DMS 273 (cell line): ENCODE measurements at regions not wholly inside any gene's neighbourhood (a gene's known extent, or its start where the extent isn't known, plus 50 kb on each side); places are given as distances from the start of the nearest gene placed in this dataset.
"Not testable (repeated sequence)": the region's sequence is repeated elsewhere in the genome, so short reads cannot be mapped to it uniquely, and the experiment has no call there.

ENCODE experiments used
- DNase-seq: peaks from one replicate; lab custom pipeline; 2025; ENCODE audit not compliant: unreplicated experiment; lab: John Stamatoyannopoulos, UW

DNA sequence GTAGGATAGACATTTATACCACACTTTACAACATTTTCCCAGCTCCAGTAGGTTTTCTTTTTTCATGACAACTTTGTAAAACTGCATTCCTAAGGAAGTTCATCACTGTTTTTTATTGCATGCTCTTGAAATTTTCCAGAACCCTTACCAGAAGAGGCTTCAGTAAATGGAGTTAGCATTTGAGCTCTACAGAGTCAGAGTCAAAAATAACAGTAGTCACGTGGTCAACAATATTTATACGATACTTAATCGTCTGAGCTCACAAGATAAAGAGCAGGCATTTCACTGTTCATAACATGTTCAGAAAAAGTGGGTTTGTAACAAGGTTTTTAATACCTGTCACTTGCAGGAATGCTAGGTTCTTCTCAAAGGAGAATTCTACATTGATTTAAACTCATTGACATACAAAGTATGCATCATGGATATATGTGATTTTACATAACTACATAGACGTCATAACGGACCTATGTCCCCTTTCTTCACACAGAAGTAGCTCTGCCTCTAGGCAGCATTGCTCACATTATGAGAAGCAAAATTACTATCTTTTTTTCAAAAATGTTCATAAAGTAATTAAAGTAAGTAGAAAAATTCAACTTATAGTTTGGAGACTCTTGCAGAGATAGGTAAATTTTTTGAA lies 187.0 kb upstream of the COL3A1 start:
- DNase-seq = no peak

DNA sequence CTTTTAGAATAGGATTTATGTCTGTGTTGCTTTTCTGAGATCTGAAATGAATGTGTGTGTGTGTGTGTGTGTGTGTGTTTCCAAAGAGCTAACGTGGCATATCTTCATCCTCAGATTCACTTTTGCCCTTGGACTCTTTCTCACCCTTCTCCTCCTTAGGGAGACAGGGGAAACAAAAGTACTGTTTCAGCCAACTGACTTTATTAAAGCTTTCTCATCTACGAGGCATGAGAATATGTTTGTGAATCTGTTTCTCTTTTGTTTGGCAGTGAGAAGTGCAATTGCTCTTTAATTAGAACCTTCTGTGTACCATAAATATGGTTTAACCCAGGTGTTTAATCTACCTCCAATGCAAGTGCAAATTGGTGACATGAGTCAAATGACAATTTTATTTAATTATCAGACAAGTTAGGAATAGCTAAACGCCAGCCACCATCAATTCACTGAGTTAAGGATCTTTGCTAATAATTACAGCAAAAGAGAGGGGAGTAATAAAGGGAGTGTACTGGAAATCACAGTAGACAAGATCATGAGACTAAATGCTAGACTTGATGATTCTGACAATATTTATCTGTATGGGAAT lies 186.4 kb upstream of the COL3A1 start:
- DNase-seq = no peak

DNA sequence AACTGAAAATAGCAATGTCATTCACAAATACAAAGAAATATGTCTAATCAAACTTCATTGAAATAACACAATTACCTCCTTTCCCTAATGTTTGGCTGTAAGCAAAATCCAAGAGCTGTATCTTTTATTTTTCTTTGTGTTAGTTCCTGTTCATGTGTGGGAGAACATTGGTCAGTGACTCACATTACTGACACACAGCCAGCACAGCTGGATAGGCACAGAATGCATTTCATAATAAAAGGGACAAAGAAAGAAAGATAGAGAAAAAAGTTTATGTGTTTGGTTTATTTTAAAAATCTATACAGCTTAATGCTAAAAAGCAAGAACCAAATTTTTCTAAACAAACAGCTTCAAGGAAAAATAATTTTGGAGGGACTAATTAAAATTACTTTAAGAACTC lies 185.6 kb upstream of the COL3A1 start:
- DNase-seq = peak; percentile 9

DNA sequence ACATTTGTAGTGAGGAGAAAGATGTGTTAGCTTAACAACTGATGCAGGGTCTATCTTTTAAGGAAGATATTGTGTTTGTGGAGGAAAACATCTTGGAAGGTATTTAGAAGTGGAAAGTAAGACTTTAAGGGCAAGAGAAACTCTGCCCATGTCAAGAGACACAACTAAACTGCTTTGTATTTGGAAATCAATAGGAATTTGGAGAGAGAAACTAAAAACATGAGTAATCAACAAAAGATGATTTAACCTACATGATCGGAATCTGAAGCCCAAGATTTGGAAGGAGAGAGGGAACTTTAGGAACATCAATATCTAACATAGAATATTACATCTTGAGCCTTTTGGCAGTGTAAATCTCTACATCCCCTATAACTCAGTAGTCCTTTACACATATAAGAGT lies 184.2 kb upstream of the COL3A1 start:
- DNase-seq = no peak

DNA sequence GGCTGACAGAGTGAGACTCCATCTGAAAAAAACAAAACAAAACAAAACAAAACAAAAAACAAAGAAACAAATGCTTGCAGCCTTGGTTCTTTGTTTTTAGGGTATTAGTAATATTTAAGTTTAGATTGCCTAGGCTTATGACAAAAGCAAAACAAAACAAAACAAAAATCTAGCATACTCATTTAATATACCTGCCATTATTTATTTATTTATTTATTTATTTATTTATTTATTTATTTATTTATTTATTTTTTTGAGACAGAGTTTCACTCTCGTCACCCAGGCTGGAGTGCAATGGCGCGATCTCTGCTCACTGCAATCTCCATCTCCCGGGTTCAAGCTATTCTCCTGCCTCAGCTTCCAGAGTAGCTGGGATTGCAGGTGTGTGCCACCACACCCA lies 179.7 kb upstream of the COL3A1 start:
- not testable (repeated sequence) for DNase-seq

DNA sequence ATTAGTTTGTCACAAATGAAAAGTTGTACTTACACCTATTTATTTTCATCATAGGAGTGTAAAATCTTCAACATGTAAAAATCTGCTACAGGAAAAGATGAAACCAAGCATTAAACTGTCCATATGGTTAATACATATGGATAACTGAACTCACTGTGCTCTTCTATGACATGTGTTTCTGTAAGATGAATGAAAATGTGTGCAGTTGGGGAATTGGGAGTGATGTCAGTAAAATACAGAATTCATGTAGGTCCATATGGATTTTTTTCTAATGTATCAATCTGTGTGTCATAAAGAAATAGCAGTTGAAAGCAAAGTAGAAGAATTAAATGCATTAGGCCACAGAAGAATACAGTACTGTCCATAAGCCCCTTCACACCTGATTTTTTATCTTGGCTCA lies 178.4 kb upstream of the COL3A1 start:
- DNase-seq = no peak

DNA sequence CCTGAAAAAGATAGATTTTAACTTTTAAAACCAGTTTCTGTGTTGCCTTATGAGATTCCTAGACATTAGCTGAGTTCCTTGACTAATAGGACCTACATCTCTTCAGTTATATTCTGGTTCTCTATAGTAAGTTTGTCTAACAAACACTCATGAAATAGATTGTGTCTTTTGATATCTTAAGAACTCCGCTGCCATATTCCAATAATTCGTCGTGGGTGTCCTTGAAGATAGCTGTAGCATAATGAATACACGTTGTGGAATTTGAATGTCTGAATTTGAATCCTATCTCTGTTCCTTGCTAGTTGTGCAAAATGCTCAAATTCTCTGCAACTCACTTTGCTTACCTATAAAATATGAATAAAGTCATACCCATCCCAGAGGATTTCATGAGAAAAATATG lies 176.8 kb upstream of the COL3A1 start:
- DNase-seq = no peak

DNA sequence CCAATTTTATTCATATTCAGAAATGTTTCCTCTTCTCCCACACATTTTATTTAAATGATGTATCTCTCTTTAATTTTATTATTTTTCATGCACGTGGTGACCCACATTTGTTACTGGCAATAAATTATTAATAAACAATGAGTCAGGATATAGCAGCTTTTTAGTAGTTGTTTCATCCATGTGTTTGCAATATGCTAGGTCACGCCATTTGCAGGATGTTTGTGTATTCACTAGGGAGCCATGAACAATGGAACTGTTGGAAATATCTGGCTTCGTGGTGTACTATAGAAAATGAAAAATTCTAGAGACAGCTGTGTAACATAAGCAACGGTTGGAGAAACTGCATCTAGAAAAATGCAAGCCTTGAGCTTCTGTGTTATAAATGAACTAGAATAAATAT lies 176.0 kb upstream of the COL3A1 start:
- no peak for DNase-seq

DNA sequence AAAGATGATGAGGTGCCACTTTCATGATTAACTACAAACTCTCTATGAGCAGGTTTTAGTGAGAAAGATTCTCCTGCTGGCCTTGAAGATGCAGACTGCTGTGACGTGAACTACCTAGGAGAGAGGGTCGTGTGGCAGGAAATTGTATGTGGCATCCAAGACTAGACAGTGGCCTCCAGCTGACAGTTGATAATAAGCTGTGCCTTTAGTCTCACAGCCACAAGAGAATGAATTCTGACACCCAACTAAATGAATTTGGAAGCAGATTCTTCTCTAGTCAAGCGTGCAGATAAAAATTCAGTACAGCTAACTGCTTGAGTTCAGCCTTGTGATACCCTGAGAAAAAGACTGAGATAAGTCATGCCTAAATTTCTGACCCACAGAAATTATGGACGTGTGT lies 169.0 kb upstream of the COL3A1 start:
- DNase-seq = no peak

DNA sequence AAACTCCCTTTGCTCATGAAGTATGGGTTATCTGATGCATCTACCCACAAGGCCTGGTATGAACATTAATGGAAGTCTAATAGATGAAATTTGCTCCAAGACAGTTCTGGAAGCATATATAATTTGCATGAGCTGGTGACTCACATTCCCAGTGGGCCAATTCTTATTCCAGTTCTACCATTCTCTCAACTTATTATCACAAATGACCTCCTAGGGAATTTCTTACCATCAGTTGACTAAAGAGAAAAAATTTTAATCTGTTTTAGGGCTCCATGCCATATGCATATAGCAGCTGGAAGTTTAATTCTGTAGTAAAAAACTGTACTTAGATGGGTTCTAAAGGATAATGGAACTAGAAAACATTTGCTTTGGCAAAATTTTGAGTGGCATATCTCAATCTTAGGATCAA lies 165.2 kb upstream of the COL3A1 start:
- peak; percentile 22 for DNase-seq

DNA sequence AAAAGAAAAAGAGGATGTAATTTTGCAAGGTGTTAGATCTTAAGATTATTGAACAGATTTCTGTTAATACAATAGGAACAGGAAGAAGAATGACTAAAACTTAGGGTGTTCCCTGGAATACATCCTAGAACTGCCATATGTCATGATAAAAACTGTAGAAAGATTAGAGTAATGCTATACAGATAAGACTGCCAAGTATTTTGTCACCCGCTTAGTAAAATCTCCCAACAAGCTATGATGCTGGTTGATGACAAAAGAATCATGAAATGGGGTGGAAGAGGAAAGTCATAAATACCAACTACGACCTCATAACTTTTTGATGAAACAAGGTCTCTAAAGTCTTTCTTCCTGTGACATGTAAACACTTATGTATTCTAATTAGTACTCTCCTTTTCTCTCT lies 163.6 kb upstream of the COL3A1 start:
- DNase-seq = peak; percentile 42

DNA sequence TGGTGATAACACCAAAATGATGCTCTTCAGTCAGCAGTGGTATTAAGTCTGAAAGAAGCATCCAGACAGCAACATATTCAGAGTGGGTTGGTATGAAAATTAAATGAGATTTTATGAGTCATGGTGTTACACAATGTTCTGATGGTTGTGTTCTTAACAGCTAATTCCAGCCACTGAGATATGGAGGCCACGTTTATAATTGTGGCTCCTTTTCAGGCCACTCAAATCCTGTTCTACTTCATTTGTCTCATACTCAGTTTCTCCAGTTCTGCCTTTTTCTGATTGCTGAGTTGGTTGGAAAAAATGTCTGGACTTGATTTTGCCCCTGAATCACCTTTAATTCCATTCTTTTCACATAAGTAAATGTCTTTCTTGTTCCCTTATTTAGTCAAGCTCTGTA lies 162.7 kb upstream of the COL3A1 start:
- DNase-seq = no peak

DNA sequence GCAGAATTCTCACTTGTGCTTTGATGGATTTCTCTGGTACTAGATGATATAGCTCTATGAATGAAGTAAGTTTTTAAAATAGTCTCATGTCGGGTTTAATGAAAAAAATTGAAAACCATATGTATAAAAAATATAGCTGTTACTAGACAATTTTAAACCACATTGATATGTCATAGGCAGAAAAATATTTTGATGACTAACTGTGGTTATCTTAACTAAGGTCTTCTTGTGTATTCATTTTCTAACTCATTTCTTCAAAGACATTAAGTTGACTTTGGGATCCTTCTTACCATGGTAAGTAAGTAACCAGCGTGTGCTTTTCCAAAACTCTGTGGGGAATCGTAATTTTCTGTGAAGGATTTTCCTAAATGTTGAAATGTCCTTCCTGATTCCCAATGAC lies 160.9 kb upstream of the COL3A1 start:
- DNase-seq = no peak

DNA sequence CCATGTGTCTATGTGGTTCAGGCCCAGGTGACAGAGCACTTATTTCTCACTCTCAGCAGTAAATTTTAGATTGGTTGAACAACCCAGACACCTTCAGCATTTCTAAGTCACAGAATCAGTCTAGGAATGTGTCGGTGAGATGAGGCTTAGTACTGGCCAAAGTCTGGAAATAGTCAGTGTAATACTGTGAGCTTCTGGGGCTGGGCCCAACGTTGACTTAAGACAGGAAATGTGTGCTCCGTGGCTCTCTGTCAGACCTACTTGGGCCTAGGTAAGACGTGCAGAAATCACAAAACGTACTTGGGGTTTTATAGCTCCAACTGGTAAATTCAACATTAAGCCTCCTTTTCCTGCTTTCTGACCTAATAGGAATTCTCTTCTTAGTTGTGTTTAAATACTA lies 160.3 kb upstream of the COL3A1 start:
- DNase-seq = no peak

DNA sequence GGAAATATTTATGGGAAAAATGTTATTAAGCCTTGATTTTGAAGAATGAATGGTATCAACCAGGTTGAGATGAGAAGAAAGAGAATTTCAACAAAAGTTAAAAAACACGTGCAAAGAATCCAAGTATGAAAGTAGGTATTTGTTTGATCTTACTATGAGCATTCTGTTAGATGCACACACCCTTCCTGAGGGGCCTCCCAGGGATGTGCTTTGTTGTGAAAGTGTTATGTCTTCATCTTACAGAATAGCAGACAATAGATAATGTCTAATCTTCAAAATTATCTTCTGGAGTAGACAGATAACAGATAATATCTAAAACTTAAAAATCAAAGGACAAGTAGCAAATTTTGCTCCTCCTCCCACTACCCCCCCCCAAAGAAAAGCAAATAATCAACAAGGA lies 155.2 kb upstream of the COL3A1 start:
- DNase-seq = no peak

DNA sequence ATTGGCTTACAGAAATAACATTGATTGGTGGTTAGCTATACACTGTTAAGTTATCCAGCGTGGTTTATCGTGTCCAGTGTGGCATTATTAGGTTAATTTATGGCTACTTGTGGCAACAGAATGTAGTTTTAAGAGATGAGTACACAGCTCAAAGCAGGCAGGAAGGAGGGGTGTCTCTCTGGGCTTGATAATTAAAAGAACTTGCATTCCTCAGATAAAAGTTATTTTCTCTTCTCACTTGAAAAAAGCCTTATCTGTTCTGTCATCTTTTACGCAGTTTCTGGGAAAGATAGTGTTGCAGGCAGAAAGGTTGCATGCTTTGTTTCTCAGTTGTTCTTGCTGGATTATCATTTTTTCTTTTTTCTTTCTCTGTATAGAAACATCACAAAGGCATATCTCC lies 154.4 kb upstream of the COL3A1 start:
- DNase-seq = no peak

DNA sequence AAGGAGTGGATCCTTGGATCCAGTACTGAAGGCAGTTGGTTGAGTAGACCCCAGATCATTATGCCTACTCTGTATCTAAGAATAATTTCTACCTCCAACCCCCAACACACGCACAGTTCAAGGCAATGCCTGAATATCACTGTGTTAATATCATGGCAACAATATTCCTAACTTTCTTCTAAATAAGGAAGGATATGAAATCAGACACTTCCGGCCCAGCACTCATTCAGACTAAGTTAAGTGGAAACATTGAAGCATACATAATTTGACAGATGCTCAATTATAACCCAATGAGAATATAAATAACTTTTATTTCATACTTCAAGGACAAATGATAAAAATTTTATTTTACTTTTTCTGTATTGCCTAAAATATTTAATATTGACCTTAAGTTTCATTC lies 153.6 kb upstream of the COL3A1 start:
- DNase-seq = peak; percentile 23

DNA sequence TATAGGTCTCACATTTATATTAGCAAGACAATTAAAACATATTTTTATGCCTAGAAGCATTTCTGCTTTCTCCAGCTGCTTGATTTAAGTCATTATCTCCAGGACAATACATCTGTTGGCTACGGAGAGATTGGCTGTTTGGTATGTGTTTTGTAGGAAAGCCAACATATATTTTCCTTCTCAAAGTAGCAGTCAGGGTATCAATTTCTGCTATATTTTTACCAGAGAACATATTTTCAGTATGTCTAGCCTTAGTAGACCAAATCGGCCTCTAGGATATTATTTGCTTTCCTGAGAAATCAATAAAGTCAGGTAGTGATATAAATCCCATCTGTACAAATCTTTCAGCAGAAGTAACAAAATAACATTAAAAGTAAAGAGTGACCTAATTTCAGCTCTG lies 150.0 kb upstream of the COL3A1 start:
- no peak for DNase-seq

DNA sequence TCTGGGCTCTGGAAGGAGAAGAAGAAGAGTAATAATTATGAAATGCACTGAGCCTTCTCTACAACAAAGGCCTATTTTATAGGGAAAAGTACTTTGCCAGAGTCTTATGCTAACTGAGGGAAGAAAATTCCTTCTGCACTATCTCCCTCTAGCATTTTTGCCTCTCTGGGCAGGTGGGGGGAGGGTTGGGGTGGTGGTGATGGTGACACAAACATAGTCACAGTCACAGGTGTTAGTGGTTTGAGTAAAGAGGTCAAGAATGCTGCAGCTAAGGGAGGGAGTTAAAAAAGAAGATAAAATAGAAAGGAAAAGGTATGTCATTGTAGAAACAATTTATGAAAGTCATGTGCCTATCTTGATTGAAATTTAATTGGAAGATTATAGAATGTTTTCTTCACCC lies 140.8 kb upstream of the COL3A1 start:
- DNase-seq = no peak

DNA sequence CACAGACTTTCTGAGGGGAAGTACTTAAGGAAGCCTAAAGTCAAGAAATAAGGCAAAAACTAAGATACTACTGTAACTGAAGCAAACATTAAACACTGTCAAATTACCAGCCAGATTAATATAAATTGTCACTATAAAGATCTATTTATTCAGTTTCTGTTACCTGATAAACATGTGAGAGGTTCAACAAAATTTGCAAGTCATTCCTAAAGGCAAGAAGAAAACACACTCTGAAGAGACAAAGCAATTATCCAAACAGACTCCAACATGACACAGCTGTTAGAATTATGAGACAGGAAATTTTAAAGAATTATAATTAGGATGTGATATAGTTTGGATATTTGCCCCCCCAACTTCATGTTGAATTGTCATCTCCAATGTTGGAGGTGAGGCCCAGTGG lies 140.4 kb upstream of the COL3A1 start:
- no peak for DNase-seq

DNA sequence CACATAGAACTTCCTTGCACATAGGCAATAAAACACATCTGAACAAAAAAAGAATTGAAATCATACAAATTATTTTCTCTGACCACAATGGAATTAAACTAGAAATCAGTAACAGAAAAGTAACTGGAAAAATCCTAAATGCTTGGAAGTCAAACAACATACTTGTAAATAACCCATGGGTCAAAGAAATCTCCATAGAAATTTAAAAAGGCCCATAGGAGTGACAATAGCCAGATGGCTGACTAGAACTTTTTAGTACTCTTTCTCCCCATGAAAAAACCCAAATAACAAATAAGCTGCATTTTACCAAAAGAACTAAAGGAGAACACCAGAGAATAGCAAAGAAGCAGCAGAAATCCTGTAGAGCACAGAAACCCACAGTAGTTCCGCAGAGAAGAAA lies 139.2 kb upstream of the COL3A1 start:
- DNase-seq = no peak

DNA sequence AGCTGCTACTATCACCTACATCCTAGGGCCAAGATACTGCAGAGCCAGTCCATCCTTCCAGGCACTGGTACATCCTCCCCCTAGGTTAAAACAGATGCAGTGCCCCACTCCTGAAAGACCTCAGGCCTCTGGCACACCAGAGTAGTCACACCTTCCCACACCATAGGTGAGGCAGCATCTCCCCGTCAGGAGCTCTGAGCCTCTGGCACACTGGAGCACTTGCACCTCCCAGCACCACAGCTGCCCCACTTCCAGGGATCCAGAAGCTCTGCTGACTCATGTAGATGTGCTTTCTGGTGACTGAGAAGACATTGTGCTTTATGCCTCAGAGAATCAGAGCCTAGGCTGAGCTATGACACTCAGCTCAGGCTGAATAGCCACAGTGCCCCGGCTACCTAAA lies 138.4 kb upstream of the COL3A1 start:
- no peak for DNase-seq

DNA sequence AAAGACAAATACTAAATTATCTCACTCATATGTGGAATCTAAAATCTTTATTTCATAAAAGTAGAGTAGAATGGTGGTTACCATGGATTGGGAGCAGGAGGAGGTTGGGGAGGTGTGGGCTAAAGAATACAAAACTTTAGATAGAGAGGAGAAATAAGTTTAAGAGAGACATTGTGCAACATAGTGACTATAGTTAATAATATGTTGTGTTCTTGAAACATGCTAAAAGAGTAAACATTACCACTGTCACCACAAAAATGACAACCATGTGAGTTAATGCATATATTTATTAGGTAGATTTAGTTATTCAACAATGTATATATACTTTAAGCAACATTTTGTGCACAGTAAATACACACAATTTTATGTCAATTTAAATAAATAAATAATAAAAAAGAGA lies 128.5 kb upstream of the COL3A1 start:
- DNase-seq = no peak
